Tibial nerve (tissue), 4 donors: ENCODE measurements at regions not wholly inside any gene's neighbourhood (a gene's known extent, or its start where the extent isn't known, plus 50 kb on each side); places are given as distances from the start of the nearest gene placed in this dataset.
"Not testable (repeated sequence)": the region's sequence is repeated elsewhere in the genome, so short reads cannot be mapped to it uniquely, and the experiment has no call there.

ENCODE experiments used
- DNase-seq, 2 donors: peaks; one replicate each; pipeline ENCODE4 v3.0.0-alpha.2; 2019; ENCODE audit warnings: low spot score in 2 of 2
- H3K27ac ChIP-seq, 4 donors: fragments of 200-600 bp; sonication (generic) in 3 of 4; one replicate each; pipeline ENCODE4 v1.5.1; 2017 to 2019; ENCODE audit warnings: mild to moderate bottlenecking in 1 of 4
- H3K27me3 ChIP-seq, 2 donors: fragments of 200-600 bp; sonication (generic) in 1 of 2; one replicate each; pipeline versions ENCODE4 v1.5.1 to v1.6.0; 2017 to 2019
- H3K36me3 ChIP-seq, 3 donors: fragments of 200-600 bp; sonication (generic); one replicate each; pipeline ENCODE4 v1.5.1; 2018 to 2019
- H3K4me1 ChIP-seq, 4 donors: fragments of 200-600 bp; sonication (generic) in 3 of 4; one replicate each; pipeline ENCODE4 v1.5.1; 2017 to 2019
- H3K4me3 ChIP-seq, 4 donors: fragments of 200-600 bp; sonication (generic) in 3 of 4; one replicate each; pipeline ENCODE4 v1.5.1; 2017 to 2019; ENCODE audit warnings: mild to moderate bottlenecking in 1 of 4, moderate library complexity in 1 of 4
- H3K9me3 ChIP-seq, 4 donors: fragments of 200-600 bp; sonication (generic) in 3 of 4; one replicate each; pipeline ENCODE4 v1.5.1; 2017 to 2019
- EP300 ChIP-seq, 2 donors: sonication (generic); formaldehyde crosslinking; IDR thresholded peaks; one replicate each; pipeline ENCODE4 v1.6.1; 2017; ENCODE audit warnings: antibody characterized with exemption in 2 of 2, mild to moderate bottlenecking in 1 of 2
- POLR2A ChIP-seq, 2 donors: fragments of 450-650 bp; IDR thresholded peaks; one replicate each; pipeline ENCODE4 v1.6.1; 2017; ENCODE audit warnings: antibody characterized with exemption in 2 of 2, mild to moderate bottlenecking in 2 of 2, moderate library complexity in 2 of 2
- WGBS, 2 donors: methylation state at CpG; one replicate each; pipeline ENCODE4 v1.1.5; 2018; 5-methylcytosine and 5-hydroxymethylcytosine counted together
- TF ChIP-seq, protein P1 (sequence below), 5 experiments: fragments of 200-600 bp in 3 of 5; fragments of 450-650 bp in 2 of 5; sonication (generic) in 3 of 5; IDR thresholded peaks; one replicate each; pipeline ENCODE4 v1.5.1; 2016 to 2019; ENCODE audit warnings: antibody characterized with exemption in 5 of 5, mild to moderate bottlenecking in 3 of 5, moderate library complexity in 2 of 5

DNA sequence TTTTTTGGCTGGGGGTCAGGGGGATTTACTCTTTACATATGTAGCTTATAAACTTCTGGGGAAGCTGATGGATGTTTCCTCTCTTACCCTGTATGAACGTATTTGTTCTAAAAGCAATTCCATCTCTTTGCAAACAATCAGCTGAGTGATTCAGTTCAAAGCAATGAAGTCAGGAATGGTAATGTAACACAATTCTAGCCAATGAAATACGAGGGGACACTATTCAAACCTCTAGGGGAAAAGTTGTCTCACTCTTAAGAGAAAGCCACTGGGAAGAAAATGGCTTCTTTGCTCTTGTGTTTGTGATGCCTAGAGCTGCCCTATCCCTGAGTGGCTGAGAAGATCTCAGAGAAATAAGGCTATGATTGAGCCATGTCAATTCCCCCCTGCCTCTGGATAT lies 134.8 kb upstream of the SEMA3C start:
- Histone ChIP-seq H3K9me3 (peaks cover 0 to 5% (median 0%) of the 10 kb centered on the region in 4 donors), H3K27ac (no peak overlapping the region), H3K4me3 (no peak overlapping the region), H3K36me3 (no peaks in the 10 kb centered on the region), H3K4me1 (peaks cover 0 to 5% (median 0%) of the 10 kb centered on the region in 4 donors), H3K27me3 (no peaks in the 10 kb centered on the region)
- no peak for DNase-seq
- TF ChIP-seq POLR2A (IDR thresholded peaks at IDR 0.05): no peak
- TF ChIP-seq, protein P1, sequence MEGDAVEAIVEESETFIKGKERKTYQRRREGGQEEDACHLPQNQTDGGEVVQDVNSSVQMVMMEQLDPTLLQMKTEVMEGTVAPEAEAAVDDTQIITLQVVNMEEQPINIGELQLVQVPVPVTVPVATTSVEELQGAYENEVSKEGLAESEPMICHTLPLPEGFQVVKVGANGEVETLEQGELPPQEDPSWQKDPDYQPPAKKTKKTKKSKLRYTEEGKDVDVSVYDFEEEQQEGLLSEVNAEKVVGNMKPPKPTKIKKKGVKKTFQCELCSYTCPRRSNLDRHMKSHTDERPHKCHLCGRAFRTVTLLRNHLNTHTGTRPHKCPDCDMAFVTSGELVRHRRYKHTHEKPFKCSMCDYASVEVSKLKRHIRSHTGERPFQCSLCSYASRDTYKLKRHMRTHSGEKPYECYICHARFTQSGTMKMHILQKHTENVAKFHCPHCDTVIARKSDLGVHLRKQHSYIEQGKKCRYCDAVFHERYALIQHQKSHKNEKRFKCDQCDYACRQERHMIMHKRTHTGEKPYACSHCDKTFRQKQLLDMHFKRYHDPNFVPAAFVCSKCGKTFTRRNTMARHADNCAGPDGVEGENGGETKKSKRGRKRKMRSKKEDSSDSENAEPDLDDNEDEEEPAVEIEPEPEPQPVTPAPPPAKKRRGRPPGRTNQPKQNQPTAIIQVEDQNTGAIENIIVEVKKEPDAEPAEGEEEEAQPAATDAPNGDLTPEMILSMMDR (IDR thresholded peaks at IDR 0.05): no peak
- no peak for TF ChIP-seq EP300 (IDR thresholded peaks at IDR 0.05)
- WGBS, 2 donors: 58 to 62% methylated on average over 2 of the region's 2 CpGs

DNA sequence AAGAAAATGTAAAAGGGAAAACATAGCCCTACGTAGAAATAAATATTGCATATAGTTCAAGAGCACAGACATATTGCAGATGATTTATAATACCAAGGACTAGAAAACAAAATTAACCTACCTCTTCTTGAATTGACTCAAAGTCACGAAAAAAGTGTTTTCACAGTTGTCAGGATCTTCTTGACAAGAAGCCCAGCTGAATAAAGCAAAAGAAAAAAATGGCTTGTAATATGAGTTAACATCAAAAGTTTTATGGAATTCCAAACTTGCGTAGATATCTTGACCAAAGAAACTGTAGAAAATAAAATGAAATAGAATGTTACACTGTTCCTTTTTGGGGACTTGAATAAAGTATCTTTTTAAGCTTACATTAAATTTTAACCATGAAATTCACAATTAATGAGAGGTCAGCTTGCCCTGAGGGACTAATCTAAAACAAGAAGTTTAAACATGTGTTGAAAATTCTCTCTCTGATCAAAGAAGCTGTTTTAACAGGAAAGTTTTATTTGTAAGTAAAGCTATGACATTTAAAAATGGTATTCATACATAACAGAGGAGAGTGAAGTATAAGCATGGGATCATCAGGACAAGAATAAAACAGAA lies 133.1 kb upstream of the SEMA3C start:
- peaks cover 0 to 7% (median 0%) of the 10 kb centered on the region in 4 donors for H3K9me3 ChIP-seq
- 26 to 51% methylated on average over 3 of the region's 3 CpGs for WGBS, 2 donors
- H3K36me3 ChIP-seq: no peaks in the 10 kb centered on the region
- no peak overlapping the region for H3K27ac ChIP-seq
- TF ChIP-seq, protein P1 (IDR thresholded peaks at IDR 0.05): no peak
- TF ChIP-seq EP300 (IDR thresholded peaks at IDR 0.05) (no peak), POLR2A (IDR thresholded peaks at IDR 0.05) (no peak)
- no peak overlapping the region for H3K4me3 ChIP-seq
- DNase-seq: no peak
- H3K27me3 ChIP-seq: no peaks in the 10 kb centered on the region
- peaks cover 0 to 5% (median 0%) of the 10 kb centered on the region in 4 donors for H3K4me1 ChIP-seq

DNA sequence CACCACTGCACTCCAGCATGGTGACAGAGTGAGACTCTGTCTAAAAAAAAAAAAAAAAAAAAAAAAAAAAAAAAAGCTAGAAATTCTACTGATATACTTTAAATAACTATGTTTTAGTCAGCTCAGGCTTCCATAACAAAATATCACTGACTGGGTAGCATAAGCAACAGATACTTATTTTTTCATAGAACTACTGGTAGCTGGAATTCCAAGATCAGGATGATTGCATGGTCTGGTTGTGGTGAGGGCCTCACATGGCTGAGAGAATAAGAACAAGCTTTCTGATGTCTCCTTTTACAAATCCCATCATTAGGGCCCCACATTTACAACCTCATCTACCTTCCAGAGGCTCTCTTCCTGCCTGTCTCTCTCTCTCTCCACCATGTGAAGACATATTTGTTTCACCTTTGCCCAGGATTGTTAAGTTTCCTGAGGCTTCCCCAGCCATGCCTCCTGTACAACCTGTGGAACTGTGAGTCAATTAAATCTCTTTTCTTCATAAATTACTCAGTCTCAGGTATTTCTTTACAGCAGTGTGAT lies 126.7 kb upstream of the SEMA3C start:
- no peaks in the 10 kb centered on the region for H3K27me3 ChIP-seq
- no peak overlapping the region for H3K4me3 ChIP-seq
- DNase-seq: no peak
- TF ChIP-seq, protein P1 (IDR thresholded peaks at IDR 0.05): no peak
- TF ChIP-seq EP300 (IDR thresholded peaks at IDR 0.05) (no peak), POLR2A (IDR thresholded peaks at IDR 0.05) (no peak)
- no peak overlapping the region for H3K27ac ChIP-seq
- H3K9me3 ChIP-seq: peaks cover 0 to 13% (median 0%) of the 10 kb centered on the region in 4 donors
- no peaks in the 10 kb centered on the region for H3K36me3 ChIP-seq
- H3K4me1 ChIP-seq: no peaks in the 10 kb centered on the region

DNA sequence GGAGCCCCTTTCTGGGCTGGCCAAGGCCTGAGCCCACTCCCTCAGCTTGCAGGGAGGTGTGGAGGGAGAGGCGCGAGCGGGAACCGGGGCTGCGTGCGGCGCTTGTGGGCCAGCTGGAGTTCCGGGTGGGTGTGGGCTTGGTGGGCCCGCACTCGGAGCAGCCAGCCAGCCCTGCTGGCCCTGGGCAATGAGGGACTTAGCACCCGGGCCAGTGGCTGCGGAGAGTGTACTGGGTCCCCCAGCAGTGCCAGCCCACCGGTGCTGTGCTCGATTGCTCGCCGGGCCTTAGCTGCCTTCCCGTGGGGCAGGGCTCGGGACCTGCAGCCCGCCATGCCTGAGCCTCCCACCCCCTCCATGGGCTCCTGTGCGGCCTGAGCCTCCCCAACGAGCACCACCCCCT lies 123.8 kb upstream of the SEMA3C start:
- not testable (repeated sequence) for H3K36me3 ChIP-seq, H3K4me1 ChIP-seq, DNase-seq, H3K4me3 ChIP-seq, H3K27me3 ChIP-seq, H3K27ac ChIP-seq
- 97 to 98% methylated on average over 10 to 12 of the region's 21 CpGs for WGBS, 2 donors
- peaks cover 0 to 13% (median 0%) of the 10 kb centered on the region in 4 donors for H3K9me3 ChIP-seq

DNA sequence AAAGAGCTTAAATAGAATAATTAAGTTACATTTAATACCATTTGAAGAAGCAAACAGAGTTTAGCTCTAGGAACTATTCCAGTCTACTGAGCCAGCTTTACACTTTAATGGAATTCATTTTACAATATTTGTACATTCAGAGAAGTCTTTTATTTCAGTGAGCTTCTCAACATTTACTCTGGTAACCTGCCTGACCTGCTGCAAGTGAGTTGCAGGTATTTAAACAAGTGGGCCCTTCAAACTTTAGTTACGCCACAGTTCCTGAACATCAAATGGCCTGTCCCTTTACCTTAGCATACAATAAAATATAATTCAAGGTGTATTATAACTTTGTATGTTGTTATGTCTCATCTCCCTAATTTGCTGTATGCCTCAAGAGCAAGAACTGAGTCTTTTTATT lies 121.6 kb upstream of the SEMA3C start:
- TF ChIP-seq, protein P1 (IDR thresholded peaks at IDR 0.05): no peak
- TF ChIP-seq POLR2A (IDR thresholded peaks at IDR 0.05) (no peak), EP300 (IDR thresholded peaks at IDR 0.05) (no peak)
- no peaks in the 10 kb centered on the region for H3K27me3 ChIP-seq
- 97 to 98% methylated on average over 1 of the region's 1 CpG for WGBS, 2 donors
- no peak overlapping the region for H3K27ac ChIP-seq
- H3K36me3 ChIP-seq: no peaks in the 10 kb centered on the region
- H3K4me3 ChIP-seq: no peak overlapping the region
- no peaks in the 10 kb centered on the region for H3K4me1 ChIP-seq
- no peak for DNase-seq
- H3K9me3 ChIP-seq: no peaks in the 10 kb centered on the region
